Chondrocyte (in vitro differentiated cells): ENCODE measurements at regions not wholly inside any gene's neighbourhood (a gene's known extent, or its start where the extent isn't known, plus 50 kb on each side); places are given as distances from the start of the nearest gene placed in this dataset.
A peak's percentile ranks its signal among the peaks of the same experiment; 100 is the strongest.

Experiments
- DNase-seq: peaks from one replicate; pipeline ENCODE4 v3.0.0; 2021; ENCODE audit warnings: mixed read lengths, low spot score
- H3K27ac Mint-ChIP-seq: one replicate; pipeline ENCODE4 v1.8.0; 2021; ENCODE audit warnings: mild to moderate bottlenecking, moderate library complexity, mixed read lengths; ENCODE audit not compliant: unreplicated experiment
- H3K27me3 Mint-ChIP-seq: 2 replicates; pipeline ENCODE4 v1.8.0; 2021; ENCODE audit warnings: low read depth, mixed read lengths
- H3K36me3 Mint-ChIP-seq: 2 replicates; pipeline ENCODE4 v1.8.0; 2021; ENCODE audit warnings: low read depth, mixed read lengths
- H3K4me1 Mint-ChIP-seq: 2 replicates; pipeline ENCODE4 v1.8.0; 2021; ENCODE audit warnings: low read depth, mild to moderate bottlenecking, mixed read lengths
- H3K4me3 Mint-ChIP-seq: one replicate; pipeline ENCODE4 v1.8.0; 2021; ENCODE audit warnings: mild to moderate bottlenecking, moderate library complexity, mixed read lengths; ENCODE audit not compliant: unreplicated experiment
- H3K9me3 Mint-ChIP-seq: 2 replicates; pipeline ENCODE4 v1.8.0; 2021; ENCODE audit warnings: low read depth, mixed read lengths
- TF ChIP-seq, protein P1 (sequence below): fragments of 200-600 bp; sonication (generic); IDR thresholded peaks from 2 replicates; pipeline ENCODE4 v1.5.0; 2021; ENCODE audit warnings: antibody characterized with exemption, mild to moderate bottlenecking, moderate library complexity

DNA sequence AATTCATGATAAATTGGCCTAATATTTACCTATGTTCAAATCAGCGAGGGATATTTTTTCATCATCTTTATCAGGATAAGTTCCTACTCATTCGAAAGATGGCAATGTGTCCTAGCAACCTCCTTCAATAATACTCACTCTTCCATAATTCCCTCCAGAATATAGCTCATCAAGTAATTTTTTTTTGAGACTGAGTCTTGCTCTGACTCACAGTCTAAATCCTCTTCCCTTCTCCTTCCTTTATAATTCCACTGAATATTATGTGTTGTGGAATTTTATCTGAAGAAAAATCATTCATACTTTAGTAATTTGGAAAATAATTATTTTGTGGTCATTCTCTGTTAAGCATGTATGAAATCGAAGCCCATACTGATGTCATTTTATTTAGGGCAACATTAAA lies 663.8 kb downstream of the FLRT2 start:
- Mint-ChIP-seq H3K27ac (no peak overlapping the region), H3K9me3 (no peaks in the 10 kb centered on the region), H3K4me3 (no peak overlapping the region), H3K27me3 (no peaks in the 10 kb centered on the region), H3K4me1 (no peaks in the 10 kb centered on the region), H3K36me3 (no peaks in the 10 kb centered on the region)
- no peak for DNase-seq
- TF ChIP-seq, protein P1, sequence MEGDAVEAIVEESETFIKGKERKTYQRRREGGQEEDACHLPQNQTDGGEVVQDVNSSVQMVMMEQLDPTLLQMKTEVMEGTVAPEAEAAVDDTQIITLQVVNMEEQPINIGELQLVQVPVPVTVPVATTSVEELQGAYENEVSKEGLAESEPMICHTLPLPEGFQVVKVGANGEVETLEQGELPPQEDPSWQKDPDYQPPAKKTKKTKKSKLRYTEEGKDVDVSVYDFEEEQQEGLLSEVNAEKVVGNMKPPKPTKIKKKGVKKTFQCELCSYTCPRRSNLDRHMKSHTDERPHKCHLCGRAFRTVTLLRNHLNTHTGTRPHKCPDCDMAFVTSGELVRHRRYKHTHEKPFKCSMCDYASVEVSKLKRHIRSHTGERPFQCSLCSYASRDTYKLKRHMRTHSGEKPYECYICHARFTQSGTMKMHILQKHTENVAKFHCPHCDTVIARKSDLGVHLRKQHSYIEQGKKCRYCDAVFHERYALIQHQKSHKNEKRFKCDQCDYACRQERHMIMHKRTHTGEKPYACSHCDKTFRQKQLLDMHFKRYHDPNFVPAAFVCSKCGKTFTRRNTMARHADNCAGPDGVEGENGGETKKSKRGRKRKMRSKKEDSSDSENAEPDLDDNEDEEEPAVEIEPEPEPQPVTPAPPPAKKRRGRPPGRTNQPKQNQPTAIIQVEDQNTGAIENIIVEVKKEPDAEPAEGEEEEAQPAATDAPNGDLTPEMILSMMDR = no peak

DNA sequence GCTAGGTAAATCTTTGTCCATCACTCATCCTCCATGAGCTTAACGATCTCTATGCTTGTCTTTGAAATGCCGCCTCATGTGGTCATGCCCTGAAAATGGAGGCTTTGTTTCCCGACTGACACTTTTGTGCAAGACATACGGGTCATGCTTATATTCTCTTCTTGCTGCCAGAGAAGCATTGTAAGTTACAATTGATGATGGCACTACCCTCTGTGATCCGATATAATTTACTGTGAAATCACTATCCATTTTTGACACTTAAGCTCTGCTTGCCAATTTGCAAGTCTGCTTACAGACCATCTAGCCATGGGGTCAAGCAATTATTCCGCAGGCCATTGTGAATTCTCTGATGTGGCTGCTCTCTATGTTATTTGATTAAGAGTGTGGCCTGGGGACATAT lies 650.0 kb downstream of the FLRT2 start:
- peaks cover 7% of the 10 kb centered on the region for H3K9me3 Mint-ChIP-seq
- H3K27ac Mint-ChIP-seq = no peak overlapping the region
- H3K4me3 Mint-ChIP-seq = no peak overlapping the region
- no peaks in the 10 kb centered on the region for H3K27me3 Mint-ChIP-seq
- TF ChIP-seq, protein P1 = no peak
- no peak for DNase-seq
- no peaks in the 10 kb centered on the region for H3K4me1 Mint-ChIP-seq
- no peaks in the 10 kb centered on the region for H3K36me3 Mint-ChIP-seq

DNA sequence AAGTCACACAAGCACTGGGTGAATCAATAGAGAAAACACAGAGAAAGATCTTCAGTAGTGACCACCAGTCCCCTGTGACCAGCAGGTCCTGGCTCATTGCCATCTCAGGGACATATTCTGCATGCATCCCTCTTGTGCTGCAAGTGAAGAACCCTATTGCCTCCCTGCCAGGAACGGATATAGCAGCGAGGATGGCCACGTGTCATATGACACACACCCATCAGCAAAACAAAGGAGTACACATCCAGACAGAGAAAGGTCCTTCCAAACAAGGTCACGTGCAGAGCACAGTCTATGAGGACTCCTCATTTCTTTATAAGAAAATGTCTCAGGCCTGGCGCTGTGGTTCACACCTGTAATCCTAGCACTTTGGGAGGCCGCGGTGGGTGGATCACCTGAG lies 638.4 kb downstream of the FLRT2 start:
- Mint-ChIP-seq H3K4me1 (no peaks in the 10 kb centered on the region), H3K4me3 (no peak overlapping the region), H3K27me3 (no peaks in the 10 kb centered on the region), H3K36me3 (no peaks in the 10 kb centered on the region), H3K9me3 (peaks cover 9% of the 10 kb centered on the region), H3K27ac (no peak overlapping the region)
- DNase-seq = no peak
- TF ChIP-seq, protein P1 = no peak

DNA sequence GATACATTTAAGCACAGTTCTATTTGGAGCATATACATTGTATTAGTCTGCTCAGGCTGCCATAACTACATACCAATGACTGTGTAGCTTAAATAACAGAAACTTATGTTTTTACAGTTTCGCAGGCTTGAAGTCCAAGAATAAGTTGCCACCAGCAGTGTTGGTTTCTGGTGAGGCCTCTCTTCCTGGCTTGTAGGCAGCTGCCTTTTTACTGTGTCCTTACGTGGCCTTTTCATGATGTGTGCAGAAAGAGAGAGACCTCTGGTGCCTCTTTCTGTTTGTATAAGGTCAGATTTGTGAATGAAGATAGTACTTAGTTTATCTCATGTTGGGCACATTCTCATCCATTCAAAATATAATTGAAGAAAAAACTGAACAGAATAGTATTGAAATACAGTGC lies 636.6 kb downstream of the FLRT2 start:
- TF ChIP-seq, protein P1 = no peak
- Mint-ChIP-seq H3K27ac (no peak overlapping the region), H3K27me3 (no peaks in the 10 kb centered on the region), H3K9me3 (peaks cover 9% of the 10 kb centered on the region), H3K4me1 (no peaks in the 10 kb centered on the region), H3K36me3 (no peaks in the 10 kb centered on the region), H3K4me3 (no peak overlapping the region)
- DNase-seq = no peak

DNA sequence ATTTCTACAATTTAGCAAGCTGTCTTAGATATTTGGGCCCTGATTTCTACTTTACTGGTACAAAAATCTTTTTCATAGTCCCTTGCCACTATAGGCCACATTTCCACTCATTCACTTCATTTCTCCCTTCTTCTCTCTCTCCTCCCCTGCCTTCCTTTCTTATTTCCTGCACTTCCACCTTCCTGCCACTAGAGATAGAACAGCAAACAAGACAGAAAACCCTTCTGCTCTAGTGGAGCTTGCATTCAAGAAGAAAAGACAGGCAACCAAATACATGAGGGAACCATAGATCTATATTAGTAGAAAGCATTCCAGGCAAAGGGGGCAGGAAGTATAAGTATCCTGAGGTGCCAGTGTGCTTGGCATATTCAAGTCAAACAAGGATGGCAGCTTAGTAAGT lies 623.5 kb downstream of the FLRT2 start:
- Mint-ChIP-seq H3K36me3 (no peaks in the 10 kb centered on the region), H3K4me1 (no peaks in the 10 kb centered on the region), H3K27ac (no peak overlapping the region), H3K9me3 (peaks cover 3% of the 10 kb centered on the region), H3K27me3 (no peaks in the 10 kb centered on the region), H3K4me3 (no peak overlapping the region)
- TF ChIP-seq, protein P1 = peak; percentile 20
- DNase-seq = no peak
